H1 (cell line): ENCODE measurements at regions not wholly inside any gene's neighbourhood (a gene's known extent, or its start where the extent isn't known, plus 50 kb on each side); places are given as distances from the start of the nearest gene placed in this dataset.

Experiments used
- EZH2 ChIP-seq: fragments of 200-600 bp; sonication (generic); IDR thresholded peaks from 2 replicates; pipeline ENCODE4 v1.7.1; 2012; ENCODE audit warnings: low read depth, mild to moderate bottlenecking, moderate library complexity, low read length, inconsistent platforms; ENCODE audit not compliant: severe bottlenecking
- TF ChIP-seq, protein P1 (sequence below), 3 experiments: IDR thresholded peaks; 1 replicate in 2 of 3; 2 replicates in 1 of 3; pipeline versions ENCODE4 v1.5.1 to v1.6.1; 2011; ENCODE audit warnings: low read length in 3 of 3, mild to moderate bottlenecking in 3 of 3, inconsistent platforms in 2 of 3, low read depth in 1 of 3, moderate library complexity in 1 of 3; ENCODE audit not compliant: insufficient read depth in 1 of 3; ENCODE audit errors: control extremely low read depth in 1 of 3

DNA sequence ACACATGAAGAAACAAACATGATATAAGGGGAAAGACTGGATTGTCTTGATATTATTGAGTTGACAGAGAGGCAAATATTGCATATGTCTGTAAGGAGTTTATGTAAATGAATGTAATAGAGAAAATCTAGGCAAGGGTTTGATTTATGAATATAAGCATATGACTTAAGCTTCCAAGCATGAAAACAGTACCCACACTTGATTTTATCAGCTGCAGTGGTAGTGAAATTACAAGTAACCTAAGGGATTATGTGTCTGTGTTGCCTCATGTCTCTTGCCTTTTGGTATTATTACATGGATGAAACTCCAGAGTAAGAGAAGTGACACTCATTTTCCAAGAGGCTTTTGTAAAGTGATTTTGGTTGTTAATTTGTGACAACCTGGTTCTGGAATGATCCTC, 1678.9 kb downstream of the KCNT2 start:
- no peak for TF ChIP-seq EZH2
- TF ChIP-seq, protein P1, sequence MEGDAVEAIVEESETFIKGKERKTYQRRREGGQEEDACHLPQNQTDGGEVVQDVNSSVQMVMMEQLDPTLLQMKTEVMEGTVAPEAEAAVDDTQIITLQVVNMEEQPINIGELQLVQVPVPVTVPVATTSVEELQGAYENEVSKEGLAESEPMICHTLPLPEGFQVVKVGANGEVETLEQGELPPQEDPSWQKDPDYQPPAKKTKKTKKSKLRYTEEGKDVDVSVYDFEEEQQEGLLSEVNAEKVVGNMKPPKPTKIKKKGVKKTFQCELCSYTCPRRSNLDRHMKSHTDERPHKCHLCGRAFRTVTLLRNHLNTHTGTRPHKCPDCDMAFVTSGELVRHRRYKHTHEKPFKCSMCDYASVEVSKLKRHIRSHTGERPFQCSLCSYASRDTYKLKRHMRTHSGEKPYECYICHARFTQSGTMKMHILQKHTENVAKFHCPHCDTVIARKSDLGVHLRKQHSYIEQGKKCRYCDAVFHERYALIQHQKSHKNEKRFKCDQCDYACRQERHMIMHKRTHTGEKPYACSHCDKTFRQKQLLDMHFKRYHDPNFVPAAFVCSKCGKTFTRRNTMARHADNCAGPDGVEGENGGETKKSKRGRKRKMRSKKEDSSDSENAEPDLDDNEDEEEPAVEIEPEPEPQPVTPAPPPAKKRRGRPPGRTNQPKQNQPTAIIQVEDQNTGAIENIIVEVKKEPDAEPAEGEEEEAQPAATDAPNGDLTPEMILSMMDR (IDR thresholded peaks at IDR 0.05; ENCODE audit: control extremely low read depth in 1 of 3, insufficient read depth in 1 of 3, low read depth in 1 of 3, low read length in 3 of 3), result no peak
